HepG2 (cell line): ENCODE measurements at regions not wholly inside any gene's neighbourhood (a gene's known extent, or its start where the extent isn't known, plus 50 kb on each side); places are given as distances from the start of the nearest gene placed in this dataset.

ENCODE experiments used
- AGO1 ChIP-seq: fragments of 200-400 bp; formaldehyde crosslinking; IDR thresholded peaks from 2 replicates; pipeline ENCODE4 v1.6.1; 2017; ENCODE audit warnings: mild to moderate bottlenecking, low read depth, low read length, moderate library complexity; ENCODE audit not compliant: poor library complexity, severe bottlenecking
- ELF3 ChIP-seq: IDR thresholded peaks from 2 replicates; pipeline ENCODE4 v1.6.1; 2016; ENCODE audit warnings: missing genetic modification reagents, missing compliant biosample characterization
- KLF11 ChIP-seq: IDR thresholded peaks from 2 replicates; pipeline ENCODE4 v1.6.1; 2016; ENCODE audit warnings: missing compliant biosample characterization
- MAZ ChIP-seq, 2 experiments: sonication (generic) in 1 of 2; formaldehyde crosslinking in 1 of 2; IDR thresholded peaks; 2 replicates each; pipeline versions ENCODE4 v1.5.0 to v1.6.1; 2012 to 2020; ENCODE audit warnings: low read depth in 2 of 2, mild to moderate bottlenecking in 2 of 2, borderline replicate concordance in 1 of 2, improper control_type of control experiment in 1 of 2, low read length in 1 of 2, missing genetic modification reagents in 1 of 2, moderate library complexity in 1 of 2
- MYNN ChIP-seq: sonication (generic); formaldehyde crosslinking; IDR thresholded peaks from 2 replicates; pipeline ENCODE4 v1.4.0; 2020; ENCODE audit warnings: mild to moderate bottlenecking, low read depth, missing genetic modification reagents
- POLR2A ChIP-seq, 2 experiments: IDR thresholded peaks; 2 replicates each; pipeline ENCODE4 v1.6.1; 2011; ENCODE audit warnings: low read depth in 2 of 2, low read length in 2 of 2, mild to moderate bottlenecking in 1 of 2, moderate library complexity in 1 of 2; ENCODE audit not compliant: insufficient read depth in 1 of 2
- PRMT3 ChIP-seq: sonication (generic); formaldehyde crosslinking; IDR thresholded peaks from 2 replicates; pipeline ENCODE4 v1.8.1; 2022; ENCODE audit warnings: low read depth, mild to moderate bottlenecking, moderate library complexity, missing genetic modification reagents, borderline replicate concordance
- ZMYM3 ChIP-seq: sonication (generic); formaldehyde crosslinking; IDR thresholded peaks from 2 replicates; pipeline ENCODE4 v1.5.1; 2020; ENCODE audit warnings: mild to moderate bottlenecking, missing genetic modification reagents
- ZNF564 ChIP-seq: sonication (generic); formaldehyde crosslinking; IDR thresholded peaks from 2 replicates; pipeline ENCODE4 v1.8.1; 2023; ENCODE audit warnings: mild to moderate bottlenecking, missing genetic modification reagents
- ZNF782 ChIP-seq: sonication (generic); formaldehyde crosslinking; IDR thresholded peaks from 2 replicates; pipeline ENCODE4 v1.4.0; 2020; ENCODE audit warnings: missing genetic modification reagents, mild to moderate bottlenecking, borderline replicate concordance
- ZNF839 ChIP-seq: sonication (generic); formaldehyde crosslinking; IDR thresholded peaks from 2 replicates; pipeline ENCODE4 v1.4.0; 2020; ENCODE audit warnings: missing genetic modification reagents, mild to moderate bottlenecking, borderline replicate concordance
- ZNF879 ChIP-seq: sonication (generic); formaldehyde crosslinking; IDR thresholded peaks from 2 replicates; pipeline ENCODE4 v1.8.1; 2023; ENCODE audit warnings: missing genetic modification reagents
- ZSCAN21 ChIP-seq: sonication (generic); formaldehyde crosslinking; IDR thresholded peaks from 2 replicates; pipeline ENCODE4 v1.8.0; 2022; ENCODE audit warnings: mild to moderate bottlenecking, missing genetic modification reagents, moderate library complexity, borderline replicate concordance
- TF ChIP-seq, protein P1 (sequence below): sonication (generic); formaldehyde crosslinking; IDR thresholded peaks from 2 replicates; pipeline ENCODE4 v1.4.0; 2020; ENCODE audit warnings: missing genetic modification reagents, borderline replicate concordance
- TF ChIP-seq, protein P2 (sequence below): sonication (generic); formaldehyde crosslinking; IDR thresholded peaks from 2 replicates; pipeline ENCODE4 v1.9.0; 2022; ENCODE audit warnings: low read depth, missing genetic modification reagents
- TF ChIP-seq, protein P3 (sequence below): sonication (generic); formaldehyde crosslinking; IDR thresholded peaks from 2 replicates; pipeline ENCODE4 v1.4.0; 2020; ENCODE audit warnings: missing genetic modification reagents
- TF ChIP-seq, protein P4 (sequence below): sonication (generic); formaldehyde crosslinking; IDR thresholded peaks from 2 replicates; pipeline ENCODE4 v1.5.1; 2020; ENCODE audit warnings: mild to moderate bottlenecking, moderate library complexity, missing genetic modification reagents

DNA sequence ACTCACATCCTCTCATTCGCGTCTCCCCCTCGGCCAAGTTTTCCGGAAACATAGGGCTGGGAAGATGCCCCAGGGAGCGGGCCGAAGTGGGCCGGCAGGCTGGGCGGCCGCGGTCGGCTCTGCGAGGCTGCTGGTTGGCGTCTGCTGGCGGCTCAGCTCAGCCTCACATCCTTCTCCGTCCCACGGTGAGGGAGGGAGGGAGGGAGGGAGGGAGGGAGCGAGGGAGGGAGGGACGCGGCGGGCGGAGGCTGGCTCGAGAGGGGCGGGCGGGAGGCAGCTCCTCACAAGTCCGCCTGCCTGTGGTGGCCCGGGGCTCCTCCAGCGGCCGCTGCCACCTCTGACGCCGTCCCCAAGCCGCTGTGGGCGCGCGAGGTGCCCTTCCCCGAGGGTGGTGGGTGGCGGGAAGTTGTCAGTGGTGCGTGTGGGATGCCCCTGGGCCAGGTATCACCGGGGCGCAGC is 93.8 kb downstream of the RFLNA start (continued):
- TF ChIP-seq, protein P1, sequence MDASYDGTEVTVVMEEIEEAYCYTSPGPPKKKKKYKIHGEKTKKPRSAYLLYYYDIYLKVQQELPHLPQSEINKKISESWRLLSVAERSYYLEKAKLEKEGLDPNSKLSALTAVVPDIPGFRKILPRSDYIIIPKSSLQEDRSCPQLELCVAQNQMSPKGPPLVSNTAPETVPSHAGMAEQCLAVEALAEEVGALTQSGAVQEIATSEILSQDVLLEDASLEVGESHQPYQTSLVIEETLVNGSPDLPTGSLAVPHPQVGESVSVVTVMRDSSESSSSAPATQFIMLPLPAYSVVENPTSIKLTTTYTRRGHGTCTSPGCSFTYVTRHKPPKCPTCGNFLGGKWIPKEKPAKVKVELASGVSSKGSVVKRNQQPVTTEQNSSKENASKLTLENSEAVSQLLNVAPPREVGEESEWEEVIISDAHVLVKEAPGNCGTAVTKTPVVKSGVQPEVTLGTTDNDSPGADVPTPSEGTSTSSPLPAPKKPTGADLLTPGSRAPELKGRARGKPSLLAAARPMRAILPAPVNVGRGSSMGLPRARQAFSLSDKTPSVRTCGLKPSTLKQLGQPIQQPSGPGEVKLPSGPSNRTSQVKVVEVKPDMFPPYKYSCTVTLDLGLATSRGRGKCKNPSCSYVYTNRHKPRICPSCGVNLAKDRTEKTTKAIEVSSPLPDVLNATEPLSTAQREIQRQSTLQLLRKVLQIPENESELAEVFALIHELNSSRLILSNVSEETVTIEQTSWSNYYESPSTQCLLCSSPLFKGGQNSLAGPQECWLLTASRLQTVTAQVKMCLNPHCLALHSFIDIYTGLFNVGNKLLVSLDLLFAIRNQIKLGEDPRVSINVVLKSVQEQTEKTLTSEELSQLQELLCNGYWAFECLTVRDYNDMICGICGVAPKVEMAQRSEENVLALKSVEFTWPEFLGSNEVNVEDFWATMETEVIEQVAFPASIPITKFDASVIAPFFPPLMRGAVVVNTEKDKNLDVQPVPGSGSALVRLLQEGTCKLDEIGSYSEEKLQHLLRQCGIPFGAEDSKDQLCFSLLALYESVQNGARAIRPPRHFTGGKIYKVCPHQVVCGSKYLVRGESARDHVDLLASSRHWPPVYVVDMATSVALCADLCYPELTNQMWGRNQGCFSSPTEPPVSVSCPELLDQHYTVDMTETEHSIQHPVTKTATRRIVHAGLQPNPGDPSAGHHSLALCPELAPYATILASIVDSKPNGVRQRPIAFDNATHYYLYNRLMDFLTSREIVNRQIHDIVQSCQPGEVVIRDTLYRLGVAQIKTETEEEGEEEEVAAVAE (CRISPR knock-in tag) = no peak
- 0 out of 2 replicates have a peak, but pooled peaks have one; percentile 44 for TF ChIP-seq ZNF879 (CRISPR knock-in tag)
- no peak for TF ChIP-seq PRMT3
- 0 out of 2 replicates have a peak, but pooled peaks have one; percentile 7 for TF ChIP-seq ELF3
- peak; percentile 15 for TF ChIP-seq AGO1
- TF ChIP-seq, protein P2, sequence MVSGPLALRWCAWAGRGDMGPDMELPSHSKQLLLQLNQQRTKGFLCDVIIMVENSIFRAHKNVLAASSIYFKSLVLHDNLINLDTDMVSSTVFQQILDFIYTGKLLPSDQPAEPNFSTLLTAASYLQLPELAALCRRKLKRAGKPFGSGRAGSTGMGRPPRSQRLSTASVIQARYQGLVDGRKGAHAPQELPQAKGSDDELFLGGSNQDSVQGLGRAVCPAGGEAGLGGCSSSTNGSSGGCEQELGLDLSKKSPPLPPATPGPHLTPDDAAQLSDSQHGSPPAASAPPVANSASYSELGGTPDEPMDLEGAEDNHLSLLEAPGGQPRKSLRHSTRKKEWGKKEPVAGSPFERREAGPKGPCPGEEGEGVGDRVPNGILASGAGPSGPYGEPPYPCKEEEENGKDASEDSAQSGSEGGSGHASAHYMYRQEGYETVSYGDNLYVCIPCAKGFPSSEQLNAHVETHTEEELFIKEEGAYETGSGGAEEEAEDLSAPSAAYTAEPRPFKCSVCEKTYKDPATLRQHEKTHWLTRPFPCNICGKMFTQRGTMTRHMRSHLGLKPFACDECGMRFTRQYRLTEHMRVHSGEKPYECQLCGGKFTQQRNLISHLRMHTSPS (CRISPR knock-in tag) = 0 out of 2 replicates have a peak, but pooled peaks have one; percentile 15
- TF ChIP-seq, protein P3, sequence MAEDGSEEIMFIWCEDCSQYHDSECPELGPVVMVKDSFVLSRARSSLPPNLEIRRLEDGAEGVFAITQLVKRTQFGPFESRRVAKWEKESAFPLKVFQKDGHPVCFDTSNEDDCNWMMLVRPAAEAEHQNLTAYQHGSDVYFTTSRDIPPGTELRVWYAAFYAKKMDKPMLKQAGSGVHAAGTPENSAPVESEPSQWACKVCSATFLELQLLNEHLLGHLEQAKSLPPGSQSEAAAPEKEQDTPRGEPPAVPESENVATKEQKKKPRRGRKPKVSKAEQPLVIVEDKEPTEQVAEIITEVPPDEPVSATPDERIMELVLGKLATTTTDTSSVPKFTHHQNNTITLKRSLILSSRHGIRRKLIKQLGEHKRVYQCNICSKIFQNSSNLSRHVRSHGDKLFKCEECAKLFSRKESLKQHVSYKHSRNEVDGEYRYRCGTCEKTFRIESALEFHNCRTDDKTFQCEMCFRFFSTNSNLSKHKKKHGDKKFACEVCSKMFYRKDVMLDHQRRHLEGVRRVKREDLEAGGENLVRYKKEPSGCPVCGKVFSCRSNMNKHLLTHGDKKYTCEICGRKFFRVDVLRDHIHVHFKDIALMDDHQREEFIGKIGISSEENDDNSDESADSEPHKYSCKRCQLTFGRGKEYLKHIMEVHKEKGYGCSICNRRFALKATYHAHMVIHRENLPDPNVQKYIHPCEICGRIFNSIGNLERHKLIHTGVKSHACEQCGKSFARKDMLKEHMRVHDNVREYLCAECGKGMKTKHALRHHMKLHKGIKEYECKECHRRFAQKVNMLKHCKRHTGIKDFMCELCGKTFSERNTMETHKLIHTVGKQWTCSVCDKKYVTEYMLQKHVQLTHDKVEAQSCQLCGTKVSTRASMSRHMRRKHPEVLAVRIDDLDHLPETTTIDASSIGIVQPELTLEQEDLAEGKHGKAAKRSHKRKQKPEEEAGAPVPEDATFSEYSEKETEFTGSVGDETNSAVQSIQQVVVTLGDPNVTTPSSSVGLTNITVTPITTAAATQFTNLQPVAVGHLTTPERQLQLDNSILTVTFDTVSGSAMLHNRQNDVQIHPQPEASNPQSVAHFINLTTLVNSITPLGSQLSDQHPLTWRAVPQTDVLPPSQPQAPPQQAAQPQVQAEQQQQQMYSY (CRISPR knock-in tag) = no peak
- peak; percentile 28; the same call in 1 of the 2 replicates for TF ChIP-seq ZSCAN21 (CRISPR knock-in tag)
- TF ChIP-seq, protein P4, sequence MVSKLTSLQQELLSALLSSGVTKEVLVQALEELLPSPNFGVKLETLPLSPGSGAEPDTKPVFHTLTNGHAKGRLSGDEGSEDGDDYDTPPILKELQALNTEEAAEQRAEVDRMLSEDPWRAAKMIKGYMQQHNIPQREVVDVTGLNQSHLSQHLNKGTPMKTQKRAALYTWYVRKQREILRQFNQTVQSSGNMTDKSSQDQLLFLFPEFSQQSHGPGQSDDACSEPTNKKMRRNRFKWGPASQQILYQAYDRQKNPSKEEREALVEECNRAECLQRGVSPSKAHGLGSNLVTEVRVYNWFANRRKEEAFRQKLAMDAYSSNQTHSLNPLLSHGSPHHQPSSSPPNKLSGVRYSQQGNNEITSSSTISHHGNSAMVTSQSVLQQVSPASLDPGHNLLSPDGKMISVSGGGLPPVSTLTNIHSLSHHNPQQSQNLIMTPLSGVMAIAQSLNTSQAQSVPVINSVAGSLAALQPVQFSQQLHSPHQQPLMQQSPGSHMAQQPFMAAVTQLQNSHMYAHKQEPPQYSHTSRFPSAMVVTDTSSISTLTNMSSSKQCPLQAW (CRISPR knock-in tag) = 0 out of 2 replicates have a peak, but pooled peaks have one; percentile 3
- TF ChIP-seq ZNF839 (CRISPR knock-in tag) = no peak
- peak; percentile 16; the same call in 1 of the 2 replicates for TF ChIP-seq KLF11 (CRISPR knock-in tag)
- no peak for TF ChIP-seq ZNF782 (CRISPR knock-in tag)
- TF ChIP-seq ZNF564 (CRISPR knock-in tag) = peak; percentile 43; the same call in 1 of the 2 replicates
- no peak for TF ChIP-seq ZMYM3
- TF ChIP-seq MAZ (IDR thresholded peaks at IDR 0.05; ENCODE audit: borderline replicate concordance, low read depth, low read length) = 0 out of 2 replicates have a peak, but pooled peaks have one; percentile 9
- TF ChIP-seq MAZ (CRISPR knock-in tag; IDR thresholded peaks at IDR 0.05; ENCODE audit: low read depth) = peak; percentile 70
- TF ChIP-seq POLR2A (IDR thresholded peaks at IDR 0.05; ENCODE audit: insufficient read depth in 1 of 2, low read depth in 2 of 2, low read length in 2 of 2) = peak; percentile 27 to 46; a peak in 3 of 4 replicates
- TF ChIP-seq MYNN = no peak
